ENCODE measurements at regions not wholly inside any gene's neighbourhood (a gene's known extent, or its start where the extent isn't known, plus 50 kb on each side); places are given as distances from the start of the nearest gene placed in this dataset.

DNA sequence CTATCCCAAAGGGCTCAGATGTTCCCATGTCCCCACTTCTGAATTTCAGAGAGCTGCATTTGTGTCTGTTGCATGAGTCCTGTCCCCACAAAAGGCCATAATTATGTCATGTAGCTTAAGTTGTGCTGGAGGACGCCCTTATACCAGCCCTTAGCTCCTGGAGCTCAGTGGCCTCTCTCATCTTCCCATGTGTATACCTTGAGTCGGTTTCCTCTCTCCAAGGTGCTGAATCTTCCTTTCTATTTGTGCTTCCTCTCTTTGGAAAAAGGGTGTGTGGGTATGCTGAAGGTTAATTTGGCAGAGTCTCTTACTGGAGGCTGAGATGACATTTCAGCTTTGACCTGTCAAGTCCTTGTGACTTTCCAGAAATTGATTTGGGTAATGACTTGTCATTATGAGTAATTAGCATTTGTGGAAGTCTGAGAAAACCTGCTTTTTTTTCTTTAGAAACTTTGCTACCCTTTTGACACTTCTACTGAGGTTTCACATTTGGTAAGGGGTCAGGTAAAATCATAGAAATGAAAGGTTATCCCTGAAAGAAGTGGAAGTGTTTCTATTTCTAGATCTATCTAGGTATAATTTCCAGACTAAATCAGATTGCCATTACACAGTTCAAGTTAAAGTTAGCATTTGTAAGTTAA lies 185.4 kb downstream of the ABCC12 start:
- no peak for DNase-seq (ENCODE audit: low read depth)

DNA sequence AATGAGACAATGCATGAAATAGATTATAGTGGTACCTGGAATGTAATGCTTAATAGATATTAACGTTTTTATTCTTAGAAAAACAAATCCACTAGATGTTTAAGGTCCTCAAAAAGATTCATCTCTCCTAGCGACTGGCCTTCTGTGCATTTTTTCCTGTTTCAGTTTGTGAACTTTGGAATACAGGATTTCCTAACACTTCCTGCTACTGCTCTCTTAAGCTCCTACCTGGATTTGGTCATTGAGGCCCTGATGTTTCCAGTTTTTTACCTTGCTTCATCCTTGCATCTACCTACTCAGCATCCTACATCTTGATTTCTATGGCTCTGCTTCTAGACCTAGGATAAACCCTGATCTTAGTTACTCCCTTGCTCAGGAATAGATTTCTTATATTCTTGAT lies 188.4 kb downstream of the ABCC12 start:
- DNase-seq (ENCODE audit: low read depth) = no peak

DNA sequence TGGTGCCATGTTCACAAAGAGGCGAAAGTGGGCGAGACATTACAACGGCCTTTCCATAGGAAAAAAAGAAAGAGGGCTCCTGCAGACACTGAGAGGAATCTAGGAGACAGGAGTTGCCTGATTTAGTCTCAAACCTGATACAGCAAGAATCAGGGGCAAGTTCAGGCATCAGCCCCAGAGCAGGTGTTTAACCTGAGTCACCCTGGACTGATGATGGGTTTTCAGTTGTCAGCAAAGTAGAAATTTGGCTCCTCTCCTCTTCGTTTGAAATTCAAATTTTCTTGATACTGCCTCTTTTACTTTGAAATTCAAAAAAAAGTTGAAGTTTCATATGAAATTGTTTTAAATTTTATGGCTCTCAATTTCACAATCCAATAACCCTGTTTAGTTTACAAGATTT lies 189.5 kb downstream of the ABCC12 start:
- no peak for DNase-seq (ENCODE audit: low read depth)

DNA sequence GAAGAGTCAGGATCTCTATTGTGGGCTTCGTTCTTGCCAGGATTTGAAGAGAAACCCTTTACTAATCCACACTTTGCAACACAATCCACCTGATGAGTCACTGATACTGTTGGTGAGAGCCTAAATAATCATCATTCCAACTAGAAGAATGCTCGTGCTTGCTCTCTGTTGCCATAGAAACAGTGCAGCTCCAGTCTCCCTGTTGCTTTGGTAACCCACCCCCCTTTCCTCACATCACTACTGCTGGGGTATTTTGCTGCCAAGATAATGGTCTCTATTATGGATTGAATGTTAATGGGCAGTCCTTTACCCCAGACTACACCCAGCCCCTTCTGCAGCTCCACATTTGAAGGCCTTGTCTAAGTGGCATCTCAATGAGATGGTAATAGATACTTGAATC lies 190.4 kb downstream of the ABCC12 start:
- no peak for DNase-seq (ENCODE audit: low read depth)

DNA sequence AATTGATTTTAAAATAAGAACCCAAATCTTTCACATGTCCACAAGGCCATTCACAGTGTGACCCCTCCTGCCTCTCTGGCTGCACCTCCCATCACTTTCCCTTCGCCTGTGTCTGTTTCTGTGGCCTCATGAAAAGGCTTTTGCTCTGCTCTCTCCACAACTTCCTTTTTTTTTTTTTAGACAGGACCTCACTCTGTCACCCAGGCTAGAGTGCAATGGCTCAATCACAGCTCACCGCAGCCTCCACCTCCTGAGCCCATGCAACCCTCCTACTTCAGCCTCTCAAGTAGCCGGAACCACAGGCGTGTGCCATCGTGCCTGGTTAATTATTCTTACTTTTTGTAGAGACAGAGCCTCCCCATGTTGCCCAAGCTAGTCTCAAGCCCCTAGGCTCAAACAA lies 197.1 kb downstream of the ABCC12 start:
- no peak for DNase-seq (ENCODE audit: low read depth)

DNA sequence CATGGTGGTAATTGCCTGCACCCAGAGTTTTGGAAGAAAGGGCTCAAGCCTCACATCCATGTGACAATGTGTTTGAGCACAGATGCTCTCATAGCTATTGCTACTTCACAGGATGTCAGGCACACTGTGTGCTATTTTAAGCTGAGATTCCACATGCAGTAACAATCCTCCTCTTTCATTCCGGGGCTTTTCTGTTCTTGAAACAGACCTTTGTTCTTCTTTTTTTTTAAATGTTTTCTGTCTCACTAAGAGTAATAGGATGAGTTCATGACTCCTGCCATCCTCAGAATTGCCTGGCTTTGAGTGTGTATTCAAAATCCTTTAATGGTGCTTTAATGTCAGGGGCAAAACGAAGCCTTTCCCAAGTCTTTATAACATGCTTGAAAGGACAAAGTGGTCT lies 198.9 kb downstream of the ABCC12 start:
- no peak for DNase-seq (ENCODE audit: low read depth)

DNA sequence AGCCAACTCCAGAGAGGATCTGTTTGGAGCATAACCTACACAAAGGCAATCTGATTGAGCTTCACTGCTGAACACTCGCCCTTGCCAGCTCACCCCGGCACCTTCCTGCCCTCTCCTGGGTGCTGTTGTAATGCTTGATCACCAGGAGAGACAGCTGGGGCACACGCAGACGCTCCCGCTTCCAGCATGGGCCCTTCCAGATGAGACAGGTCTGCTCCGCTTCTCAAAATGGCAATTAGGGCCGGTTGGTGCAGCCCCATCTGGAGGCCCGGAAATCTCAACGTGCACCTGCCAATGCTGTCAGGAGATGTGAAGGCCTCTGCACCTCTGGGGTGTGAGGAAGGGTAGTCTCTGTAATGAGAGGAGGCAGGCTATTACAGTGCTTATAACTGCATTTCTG lies 206.1 kb downstream of the ABCC12 start:
- no peak for DNase-seq (ENCODE audit: low read depth)

DNA sequence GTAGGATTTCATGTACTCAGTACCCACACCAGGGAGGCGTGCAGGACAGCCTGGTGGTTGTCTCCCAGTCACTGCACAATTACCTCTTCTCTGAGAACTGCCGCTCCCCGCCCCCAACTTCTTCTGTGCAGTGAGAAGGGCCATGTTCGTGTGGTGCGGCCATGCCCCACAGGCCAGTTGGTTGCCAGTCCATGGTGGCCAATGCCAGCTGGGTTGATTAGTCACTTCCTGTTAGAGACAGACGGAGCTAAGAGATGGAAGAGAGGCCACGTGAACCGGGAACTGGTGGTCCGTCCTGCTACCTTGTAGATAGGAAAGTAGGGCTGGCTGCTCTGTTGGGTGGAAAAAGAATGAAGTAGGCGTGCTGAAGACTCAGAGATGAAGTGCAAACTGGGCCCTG lies 206.5 kb downstream of the ABCC12 start:
- DNase-seq (ENCODE audit: low read depth) = no peak

DNA sequence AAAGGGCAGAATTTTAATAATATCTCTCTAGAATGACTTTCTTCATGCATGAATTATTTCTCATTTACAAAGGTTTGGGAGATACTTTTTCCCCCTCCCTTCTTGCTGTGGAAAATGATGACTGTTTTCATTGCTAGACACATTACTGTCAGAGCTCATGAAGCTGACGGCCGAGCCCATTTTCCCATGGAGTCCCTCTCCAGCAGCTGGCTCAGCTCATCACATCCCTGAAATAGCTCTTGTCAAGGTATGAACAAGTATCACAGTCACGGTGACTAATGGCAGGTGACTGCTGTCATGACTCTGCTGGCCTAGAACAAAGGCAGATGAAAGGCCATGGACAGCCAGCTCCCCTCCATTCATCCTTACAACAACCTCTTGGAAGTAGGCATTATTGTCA lies 208.1 kb downstream of the ABCC12 start:
- DNase-seq (ENCODE audit: low read depth) = no peak

DNA sequence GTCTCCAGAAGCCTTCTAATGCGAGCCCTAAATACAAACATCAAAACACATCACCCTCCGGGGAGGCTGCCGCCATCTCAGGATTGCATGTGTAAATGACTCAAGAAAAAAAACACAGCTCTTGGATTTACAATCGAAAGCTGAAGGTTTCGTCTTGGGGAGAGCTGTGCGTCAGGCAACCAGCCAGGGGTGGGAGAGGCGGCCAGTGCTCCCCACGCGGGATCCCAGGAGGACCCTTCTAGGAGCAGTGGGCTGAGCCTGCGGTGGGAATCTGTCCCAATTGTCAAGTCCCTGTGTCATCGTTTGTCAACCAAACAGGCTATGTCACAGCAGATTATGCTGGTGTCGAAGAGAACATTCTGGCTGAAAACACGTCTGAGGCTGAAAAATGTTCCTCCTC lies 209.7 kb downstream of the ABCC12 start:
- DNase-seq (ENCODE audit: low read depth) = no peak

DNA sequence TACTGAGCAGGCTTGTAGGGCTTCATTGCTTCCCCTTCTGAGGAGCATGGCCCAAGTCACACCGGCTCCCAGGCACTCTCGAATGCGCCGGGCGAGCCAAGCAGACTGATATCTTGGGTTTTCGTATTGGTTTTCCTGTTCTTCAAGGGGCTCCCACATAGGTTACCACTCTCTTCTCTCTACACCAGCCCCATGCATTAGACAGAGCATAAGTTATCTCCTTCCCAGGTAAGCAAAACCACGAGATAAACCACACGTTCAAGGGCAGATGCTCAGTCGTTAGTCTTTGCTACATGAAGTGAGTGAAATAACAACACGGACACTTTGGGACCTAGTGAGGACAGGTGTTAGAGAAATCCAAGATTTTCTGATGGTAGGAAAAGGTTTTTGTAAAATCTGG lies 211.2 kb downstream of the ABCC12 start:
- DNase-seq (ENCODE audit: low read depth) = no peak

DNA sequence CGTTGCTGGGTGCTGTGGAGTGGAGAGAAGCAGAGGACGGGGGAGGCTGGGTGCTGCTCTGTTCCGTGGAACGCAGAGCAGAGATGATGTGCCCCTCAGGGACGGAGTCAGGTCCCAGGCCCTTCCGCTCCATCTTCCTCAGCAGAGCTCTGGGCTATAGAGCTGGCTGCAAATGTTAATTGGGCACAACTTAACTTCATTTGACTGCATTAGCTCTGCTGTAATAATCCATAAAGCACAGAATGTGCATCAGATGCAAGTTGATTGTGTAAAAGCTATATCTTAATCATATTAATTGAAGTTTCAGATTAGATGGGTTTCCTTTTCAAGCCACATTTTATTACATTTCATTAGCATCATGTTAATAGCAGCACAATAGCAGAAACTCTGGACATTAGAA lies 212.6 kb downstream of the ABCC12 start:
- DNase-seq (ENCODE audit: low read depth) = no peak

DNA sequence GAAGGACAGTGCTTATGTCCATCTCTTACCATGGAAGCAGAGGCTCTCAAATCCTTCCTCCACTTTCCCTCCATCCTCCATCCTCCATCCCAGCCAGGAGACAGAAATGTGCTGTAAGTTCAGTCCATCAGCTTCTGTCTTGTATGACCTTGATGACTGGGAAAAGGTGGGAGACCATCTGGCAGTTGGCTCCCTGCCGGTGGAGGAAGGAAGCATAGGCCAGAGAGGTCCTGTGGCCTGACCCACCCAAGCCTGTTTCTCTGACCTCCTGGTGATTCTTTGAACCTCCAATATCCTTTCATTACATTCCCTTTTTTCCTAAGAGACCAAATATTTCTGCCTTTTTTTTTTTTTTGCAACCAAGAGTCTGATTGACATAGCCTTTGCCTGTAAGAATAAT lies 215.3 kb downstream of the ABCC12 start:
- DNase-seq (ENCODE audit: low read depth) = no peak

DNA sequence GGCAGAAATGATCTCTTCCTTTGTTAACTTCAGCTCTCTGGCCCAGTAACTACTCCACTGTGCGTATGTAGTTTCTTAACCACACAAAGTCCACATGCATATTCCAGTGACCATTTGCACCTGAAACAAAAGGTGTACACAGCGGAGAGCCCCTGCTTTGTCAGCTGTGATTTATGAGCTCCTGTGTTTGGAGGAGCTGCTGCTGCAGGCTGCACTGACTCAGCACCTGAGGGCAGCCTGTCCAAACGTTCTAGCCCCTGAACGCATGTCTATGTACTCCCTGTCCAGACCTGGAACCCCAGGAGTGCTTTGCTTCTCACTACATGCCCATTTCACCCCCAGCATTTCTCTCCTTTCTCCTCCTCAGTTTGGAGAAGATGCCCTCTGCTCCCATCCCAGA lies 216.1 kb downstream of the ABCC12 start:
- DNase-seq (ENCODE audit: low read depth) = no peak

DNA sequence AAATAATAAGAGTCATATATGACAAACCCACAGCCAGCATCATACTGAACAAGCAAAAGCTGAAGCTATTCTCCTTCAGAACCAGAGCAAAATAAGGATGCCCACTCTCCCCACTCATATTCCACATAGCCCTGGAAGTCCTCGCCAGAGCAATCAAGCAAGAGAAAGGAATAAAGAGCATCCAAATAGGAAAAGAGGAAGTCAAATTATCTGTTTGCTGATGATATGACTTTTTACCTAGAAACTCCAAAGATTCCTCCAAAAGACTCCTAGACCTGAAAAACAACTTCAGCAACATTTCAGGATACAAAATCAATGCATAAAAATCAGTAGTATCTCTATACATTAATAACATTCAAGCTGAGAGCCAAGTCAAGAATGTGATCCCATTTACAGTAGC lies 217.5 kb downstream of the ABCC12 start:
- no peak for DNase-seq (ENCODE audit: low read depth)

DNA sequence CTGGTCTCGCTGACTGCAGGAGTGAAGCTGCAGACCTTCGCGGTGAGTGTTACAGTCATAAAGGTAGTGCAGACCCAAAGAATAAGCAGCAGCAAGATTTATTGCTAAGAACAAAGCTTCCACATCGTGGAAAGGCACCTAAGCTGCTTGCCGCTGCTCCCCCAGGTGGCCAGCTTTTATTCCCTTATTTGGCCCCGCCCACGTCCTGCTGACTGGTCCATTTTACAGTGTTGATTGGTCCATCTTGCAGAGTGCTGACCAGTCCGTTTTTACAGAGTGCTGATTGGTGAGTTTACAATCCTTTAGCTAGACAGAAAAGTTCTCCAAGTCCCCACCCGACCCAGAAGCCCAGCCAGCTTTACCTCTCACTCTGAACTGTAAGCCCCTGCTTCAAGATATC lies 227.8 kb downstream of the ABCC12 start:
- DNase-seq (ENCODE audit: low read depth) = no peak

DNA sequence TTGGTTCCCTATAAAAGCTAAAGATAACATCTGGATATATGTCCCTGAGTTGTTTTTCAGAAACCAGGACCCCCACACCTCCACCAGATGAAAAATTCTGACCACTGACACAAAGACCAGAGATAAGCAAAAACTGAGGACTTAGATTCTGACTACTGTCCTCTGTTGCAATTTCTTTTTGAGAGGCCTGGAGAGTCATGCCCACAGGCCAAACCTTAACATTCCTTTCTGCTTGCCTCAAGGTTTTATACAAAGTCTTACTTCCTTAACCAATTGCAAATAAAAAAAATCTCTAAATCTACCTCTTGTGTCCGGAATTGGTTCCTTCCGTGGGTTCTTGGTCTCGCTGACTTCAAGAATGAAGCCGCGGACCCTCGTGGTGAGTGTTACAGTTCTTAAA lies 228.5 kb downstream of the ABCC12 start:
- DNase-seq (ENCODE audit: low read depth) = no peak

DNA sequence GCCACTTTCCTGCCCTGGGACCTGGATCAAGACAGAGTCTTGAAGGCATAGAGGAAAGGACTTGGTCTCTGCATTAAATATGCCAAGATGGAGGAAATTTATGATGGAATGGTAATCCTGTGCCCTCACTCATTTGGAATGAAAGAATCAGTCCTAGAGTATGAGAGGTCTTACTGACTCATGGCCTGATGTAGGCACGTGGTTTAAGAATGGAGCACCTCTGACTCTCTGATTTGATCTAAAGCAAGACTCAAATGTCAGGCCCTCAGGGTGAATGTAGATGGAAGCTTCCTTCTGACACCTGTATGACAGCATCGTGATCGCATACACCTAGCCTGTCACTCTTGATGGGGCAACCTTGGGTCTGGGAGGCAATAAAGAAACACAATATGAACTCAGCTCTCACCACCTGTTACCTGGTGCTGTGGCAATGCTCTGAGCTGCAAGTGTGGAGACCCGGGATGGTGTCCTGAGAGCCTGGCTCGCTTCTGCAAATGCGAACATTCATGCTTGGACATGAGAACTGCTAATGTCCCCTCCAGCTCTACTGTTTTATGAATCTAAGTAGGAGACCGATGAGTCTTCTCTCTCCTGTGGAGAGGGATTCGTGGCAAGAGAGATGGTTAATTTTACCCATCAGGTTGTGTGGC lies 229.9 kb downstream of the ABCC12 start:
- DNase-seq (ENCODE audit: low read depth) = no peak

DNA sequence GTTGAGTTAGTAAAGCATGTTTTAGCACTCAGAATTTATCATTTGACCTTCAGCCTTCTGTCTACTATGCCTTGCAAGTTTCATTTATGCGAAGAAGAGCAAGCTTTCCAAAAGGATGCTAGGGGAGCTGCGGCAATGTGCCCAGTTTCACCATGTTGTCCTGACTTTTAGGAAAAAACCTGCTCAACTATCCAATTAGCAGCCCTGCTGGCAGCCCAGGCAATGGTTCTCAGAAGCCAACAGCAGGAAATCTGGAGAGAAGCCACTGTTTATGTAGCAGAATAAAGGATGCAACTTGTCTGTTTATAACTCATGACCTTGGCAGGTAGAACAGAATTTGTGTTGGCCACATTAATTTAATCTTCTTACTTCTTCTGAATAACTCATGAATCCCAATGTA lies 230.8 kb downstream of the ABCC12 start:
- no peak for DNase-seq (ENCODE audit: low read depth)

DNA sequence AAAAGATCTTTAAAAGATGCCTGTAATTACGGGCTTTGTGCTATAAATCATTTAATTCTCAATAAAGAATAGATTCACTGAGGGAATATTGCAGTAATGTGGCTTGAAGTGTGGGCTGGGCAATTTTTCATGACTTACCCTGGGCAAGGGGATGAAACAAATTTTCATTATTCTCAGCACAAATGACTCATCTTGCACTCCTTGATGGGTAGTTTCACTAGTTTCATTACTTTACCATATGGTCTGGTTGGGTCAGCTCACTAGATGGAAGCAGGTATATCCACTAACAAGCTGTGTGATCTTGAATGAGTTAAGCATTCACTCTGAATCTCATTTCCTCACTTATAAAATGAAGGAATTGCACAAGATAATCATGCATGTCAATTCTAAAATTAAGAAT lies 234.3 kb downstream of the ABCC12 start:
- DNase-seq (ENCODE audit: low read depth) = no peak

DNA sequence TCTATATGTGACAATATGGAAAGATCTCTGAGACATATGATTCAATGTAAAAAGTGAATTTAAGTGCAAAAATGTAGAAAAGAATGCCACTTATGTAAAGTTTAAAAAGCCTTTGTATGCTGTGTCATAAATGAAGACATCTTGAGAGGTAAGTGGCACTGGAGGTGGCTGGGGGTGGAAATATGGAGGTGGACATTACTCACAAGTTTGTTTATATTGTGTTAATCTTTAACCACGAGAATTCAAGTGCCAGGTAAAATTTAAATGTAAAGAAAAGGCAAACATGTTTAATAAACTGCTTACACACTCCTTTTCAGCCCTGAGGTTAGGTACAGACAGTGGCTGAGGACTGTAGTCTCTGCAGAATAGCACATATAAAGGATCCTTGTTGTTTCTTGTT lies 235.1 kb downstream of the ABCC12 start:
- no peak for DNase-seq (ENCODE audit: low read depth)

DNA sequence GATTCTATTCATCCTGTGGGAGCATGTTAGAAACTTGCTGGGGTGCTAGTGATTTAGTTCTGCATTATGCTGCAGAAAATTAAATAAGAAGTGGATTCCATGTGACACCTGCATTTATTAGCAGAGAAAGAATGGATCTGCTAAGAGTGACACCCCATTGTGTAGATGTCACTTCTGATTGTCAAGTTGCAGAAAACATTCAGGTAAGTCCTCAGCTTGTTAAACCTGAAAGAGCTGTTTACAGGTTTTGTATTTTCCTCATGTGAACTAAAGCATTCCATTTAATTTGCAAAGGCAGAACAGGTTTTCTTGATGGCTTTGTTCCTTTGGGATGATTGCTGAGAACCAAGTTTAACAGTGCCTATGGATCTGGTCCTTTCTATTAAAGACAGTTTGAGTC lies 238.7 kb downstream of the ABCC12 start:
- no peak for DNase-seq (ENCODE audit: low read depth)

DNA sequence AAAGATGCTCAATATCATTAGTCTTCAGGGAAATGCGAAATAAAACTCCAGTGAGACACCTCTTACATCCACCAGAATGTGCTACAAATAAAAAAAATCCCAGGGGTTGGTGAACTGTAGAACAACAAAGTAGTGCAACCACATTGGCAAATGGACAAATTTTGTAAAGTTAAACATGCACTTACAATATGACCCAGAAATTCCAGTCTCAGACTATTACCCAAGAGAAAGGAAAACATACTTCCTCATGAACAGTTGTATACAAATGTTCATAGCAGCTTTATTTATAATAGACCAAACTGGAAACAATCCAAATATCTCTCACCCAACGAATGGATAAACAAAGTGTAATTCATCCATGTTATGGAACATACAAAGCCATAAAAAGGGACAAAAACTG lies 239.5 kb downstream of the ABCC12 start:
- no peak for DNase-seq (ENCODE audit: low read depth)

DNA sequence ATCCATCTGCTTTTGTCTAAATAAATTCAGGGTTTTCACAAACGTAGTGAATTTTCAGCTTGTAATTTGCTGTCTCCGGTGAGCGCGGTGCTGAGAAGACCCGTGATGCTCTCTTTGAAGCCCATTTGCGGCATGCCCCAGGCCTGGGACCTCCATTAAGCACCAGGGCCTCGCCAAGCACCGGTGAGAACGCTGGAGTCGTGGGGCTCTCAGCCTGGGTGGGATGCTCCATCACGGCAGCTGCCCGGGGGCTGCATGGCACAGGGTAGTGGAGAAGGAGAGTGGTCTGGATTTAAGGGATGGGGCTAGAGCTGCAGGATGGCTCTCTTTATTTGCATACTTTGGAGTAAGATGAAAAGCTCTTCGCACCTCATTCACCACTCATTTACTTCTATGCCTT lies 248.7 kb downstream of the ABCC12 start:
- no peak for DNase-seq (ENCODE audit: low read depth)
